ENCODE measurements at regions not wholly inside any gene's neighbourhood (a gene's known extent, or its start where the extent isn't known, plus 50 kb on each side); places are given as distances from the start of the nearest gene placed in this dataset.

GRCh38 chr7:46847126-46847525 lies 734.8 kb downstream of the TNS3 start:
- H3K27me3 ChIP-seq: no peaks in the 10 kb centered on the region
- H3K36me3 ChIP-seq: no peaks in the 10 kb centered on the region
- H3K27ac ChIP-seq: no peak overlapping the region
- DNase-seq (ENCODE audit: low spot score in 2 of 2): no peak
- H3K9me3 ChIP-seq: no peaks in the 10 kb centered on the region
- H3K4me3 ChIP-seq: no peak overlapping the region
- H3K4me1 ChIP-seq: no peaks in the 10 kb centered on the region
- intact Hi-C loops (cut with DNase I): no loop called here
- TF ChIP-seq CTCF (IDR thresholded peaks at IDR 0.05): no peak

- TF ChIP-seq CTCF (IDR thresholded peaks at IDR 0.05): no peak
- DNase-seq (ENCODE audit: low spot score in 2 of 2): no peak
- Histone ChIP-seq H3K9me3 (no peaks in the 10 kb centered on the region), H3K4me1 (peaks cover 0 to 4% of the 10 kb centered on the region in 2 donors), H3K4me3 (no peak overlapping the region), H3K27me3 (no peaks in the 10 kb centered on the region), H3K36me3 (no peaks in the 10 kb centered on the region), H3K27ac (no peak overlapping the region)
- intact Hi-C loops (cut with DNase I): no loop called here
Measured at GRCh38 chr7:46844486-46844885, 737.4 kb downstream of the TNS3 start.

GRCh38 chr7:46841248-46841647 lies 740.7 kb downstream of the TNS3 start:
- H3K4me3 ChIP-seq: no peak overlapping the region
- no peaks in the 10 kb centered on the region for H3K27me3 ChIP-seq
- peaks cover 0 to 4% of the 10 kb centered on the region in 2 donors for H3K4me1 ChIP-seq
- no peak for TF ChIP-seq CTCF (IDR thresholded peaks at IDR 0.05)
- no peaks in the 10 kb centered on the region for H3K36me3 ChIP-seq
- no peak overlapping the region for H3K27ac ChIP-seq
- no peaks in the 10 kb centered on the region for H3K9me3 ChIP-seq
- intact Hi-C loops (cut with DNase I): no loop called here
- DNase-seq (ENCODE audit: low spot score in 2 of 2): no peak

GRCh38 chr7:46839651-46840050 lies 742.3 kb downstream of the TNS3 start:
- Histone ChIP-seq H3K9me3 (no peaks in the 10 kb centered on the region), H3K36me3 (no peaks in the 10 kb centered on the region), H3K4me3 (no peak overlapping the region), H3K4me1 (peaks cover 0 to 4% of the 10 kb centered on the region in 2 donors), H3K27me3 (no peaks in the 10 kb centered on the region), H3K27ac (peak overlapping the region; percentile 21 to 58)
- TF ChIP-seq CTCF (IDR thresholded peaks at IDR 0.05): no peak
- DNase-seq (ENCODE audit: low spot score in 2 of 2): no peak
- intact Hi-C loops (cut with DNase I): no loop called here

GRCh38 chr7:46838463-46838862 lies 743.4 kb downstream of the TNS3 start:
- H3K27ac ChIP-seq: peak overlapping the region in 1 of 2 donors; percentile 11
- no peaks in the 10 kb centered on the region for H3K36me3 ChIP-seq
- H3K9me3 ChIP-seq: no peaks in the 10 kb centered on the region
- peaks cover 0 to 4% of the 10 kb centered on the region in 2 donors for H3K4me1 ChIP-seq
- no peaks in the 10 kb centered on the region for H3K27me3 ChIP-seq
- intact Hi-C loops (cut with DNase I): no loop called here
- H3K4me3 ChIP-seq: no peak overlapping the region
- TF ChIP-seq CTCF (IDR thresholded peaks at IDR 0.05): no peak
- no peak for DNase-seq (ENCODE audit: low spot score in 2 of 2)

GRCh38 chr7:46835556-46835955 lies 746.4 kb downstream of the TNS3 start:
- Histone ChIP-seq H3K9me3 (no peaks in the 10 kb centered on the region), H3K27ac (no peak overlapping the region), H3K4me3 (no peak overlapping the region), H3K27me3 (no peaks in the 10 kb centered on the region), H3K4me1 (peaks cover 0 to 4% of the 10 kb centered on the region in 2 donors), H3K36me3 (no peaks in the 10 kb centered on the region)
- no peak for DNase-seq (ENCODE audit: low spot score in 2 of 2)
- intact Hi-C loops (cut with DNase I): no loop called here
- no peak for TF ChIP-seq CTCF (IDR thresholded peaks at IDR 0.05)

Measured in ascending aorta (tissue), 2 donors.